MM.1S (cell line): ENCODE measurements at regions not wholly inside any gene's neighbourhood (a gene's known extent, or its start where the extent isn't known, plus 50 kb on each side); places are given as distances from the start of the nearest gene placed in this dataset.

Source experiments
- DNase-seq: peaks from one replicate; pipeline ENCODE4 v3.0.0-alpha.2; 2015
- H2AFZ ChIP-seq: fragments of 300-600 bp; sonication (generic); 2 replicates; pipeline ENCODE4 v1.6.0; 2016; ENCODE audit warnings: antibody characterized with exemption, low read length
- H3F3A ChIP-seq: fragments of 300-600 bp; sonication (generic); 2 replicates; pipeline ENCODE4 v1.6.1; 2016; ENCODE audit warnings: mild to moderate bottlenecking, antibody characterized with exemption, low read length, moderate library complexity, mixed read lengths; ENCODE audit not compliant: insufficient read depth
- H3K27ac ChIP-seq: fragments of 300-600 bp; sonication (generic); 2 replicates; pipeline ENCODE4 v1.5.1; 2016; ENCODE audit warnings: mild to moderate bottlenecking, low read length
- H3K27me3 ChIP-seq: fragments of 300-600 bp; sonication (generic); replicated peaks from 2 replicates; pipeline ENCODE4 v1.6.0; 2016; ENCODE audit warnings: low read length; ENCODE audit not compliant: insufficient read depth
- H3K36me3 ChIP-seq: fragments of 300-600 bp; sonication (generic); replicated peaks from 2 replicates; pipeline ENCODE4 v1.6.1; 2016; ENCODE audit warnings: mild to moderate bottlenecking, low read length, mixed read lengths; ENCODE audit not compliant: insufficient read depth
- H3K4me1 ChIP-seq: fragments of 300-600 bp; sonication (generic); 2 replicates; pipeline ENCODE4 v1.6.1; 2016; ENCODE audit warnings: low read length, mixed read lengths
- H3K4me2 ChIP-seq: fragments of 300-600 bp; sonication (generic); 2 replicates; pipeline ENCODE4 v1.6.0; 2016; ENCODE audit warnings: low read depth, low read length
- H3K4me3 ChIP-seq: fragments of 300-600 bp; sonication (generic); 2 replicates; pipeline ENCODE4 v1.5.1; 2016; ENCODE audit warnings: low read length, mixed read lengths
- H3K79me2 ChIP-seq: fragments of 300-600 bp; sonication (generic); 2 replicates; pipeline ENCODE4 v1.6.1; 2016; ENCODE audit warnings: mixed run types, low read length, mixed read lengths
- H3K9ac ChIP-seq: fragments of 300-600 bp; sonication (generic); 2 replicates; pipeline ENCODE4 v1.6.1; 2016; ENCODE audit warnings: low read length, mixed read lengths
- H3K9me2 ChIP-seq: fragments of 300-600 bp; sonication (generic); replicated peaks from 2 replicates; pipeline ENCODE4 v1.6.1; 2016; ENCODE audit warnings: mild to moderate bottlenecking, low read length, mixed read lengths; ENCODE audit not compliant: insufficient read depth
- H3K9me3 ChIP-seq: fragments of 300-600 bp; sonication (generic); replicated peaks from 2 replicates; pipeline ENCODE4 v1.6.1; 2016; ENCODE audit warnings: mild to moderate bottlenecking, low read length, mixed read lengths; ENCODE audit not compliant: insufficient read depth
- H4K20me1 ChIP-seq: fragments of 300-600 bp; sonication (generic); 2 replicates; pipeline ENCODE4 v1.6.1; 2016; ENCODE audit warnings: mild to moderate bottlenecking, low read length, moderate library complexity, mixed read lengths; ENCODE audit not compliant: insufficient read depth
- CTCF ChIP-seq: fragments of 300-600 bp; sonication (generic); IDR thresholded peaks from 2 replicates; pipeline ENCODE4 v1.5.1; 2016; ENCODE audit warnings: antibody characterized with exemption, low read length, mixed read lengths
- EZH2 ChIP-seq: fragments of 300-600 bp; sonication (generic); optimal IDR thresholded peaks from 2 replicates; pipeline ENCODE3; 2017; ENCODE audit warnings: low read depth, mild to moderate bottlenecking, antibody characterized with exemption, low read length, mixed read lengths
- EZH2phosphoT487 ChIP-seq: fragments of 300-600 bp; sonication (generic); IDR thresholded peaks from 2 replicates; pipeline ENCODE4 v1.6.1; 2018; ENCODE audit warnings: antibody characterized with exemption, low read length

- Histone ChIP-seq H3K36me3 (no peaks in the 10 kb centered on the region), H3K27me3 (no peaks in the 10 kb centered on the region), H3K27ac (no peak overlapping the region), H3K9me2 (no peaks in the 10 kb centered on the region), H3F3A (no peaks in the 10 kb centered on the region), H3K4me1 (no peaks in the 10 kb centered on the region), H3K4me3 (no peak overlapping the region), H3K9ac (no peak overlapping the region), H3K79me2 (no peaks in the 10 kb centered on the region), H2AFZ (no peak overlapping the region), H3K4me2 (no peak overlapping the region), H3K9me3 (no peaks in the 10 kb centered on the region), H4K20me1 (no peaks in the 10 kb centered on the region)
- no peak for DNase-seq
- no peak for TF ChIP-seq EZH2phosphoT487
- no peak for TF ChIP-seq CTCF
- TF ChIP-seq EZH2: no peak
Measured at GRCh38 chr9:86655147-86655546, 292.2 kb downstream of the GAS1 start.

GRCh38 chr9:86653466-86653865 is 293.8 kb downstream of the GAS1 start:
- TF ChIP-seq EZH2: no peak
- no peak for TF ChIP-seq EZH2phosphoT487
- no peak for TF ChIP-seq CTCF
- no peak overlapping the region for H3K9ac ChIP-seq
- no peaks in the 10 kb centered on the region for H3K9me2 ChIP-seq
- H4K20me1 ChIP-seq: no peaks in the 10 kb centered on the region
- H3K9me3 ChIP-seq: no peaks in the 10 kb centered on the region
- H3K4me2 ChIP-seq: no peak overlapping the region
- H3F3A ChIP-seq: no peaks in the 10 kb centered on the region
- no peak overlapping the region for H2AFZ ChIP-seq
- no peak overlapping the region for H3K4me3 ChIP-seq
- no peak overlapping the region for H3K27ac ChIP-seq
- no peak for DNase-seq
- no peaks in the 10 kb centered on the region for H3K36me3 ChIP-seq
- no peaks in the 10 kb centered on the region for H3K79me2 ChIP-seq
- H3K4me1 ChIP-seq: no peaks in the 10 kb centered on the region
- H3K27me3 ChIP-seq: no peaks in the 10 kb centered on the region

DNA sequence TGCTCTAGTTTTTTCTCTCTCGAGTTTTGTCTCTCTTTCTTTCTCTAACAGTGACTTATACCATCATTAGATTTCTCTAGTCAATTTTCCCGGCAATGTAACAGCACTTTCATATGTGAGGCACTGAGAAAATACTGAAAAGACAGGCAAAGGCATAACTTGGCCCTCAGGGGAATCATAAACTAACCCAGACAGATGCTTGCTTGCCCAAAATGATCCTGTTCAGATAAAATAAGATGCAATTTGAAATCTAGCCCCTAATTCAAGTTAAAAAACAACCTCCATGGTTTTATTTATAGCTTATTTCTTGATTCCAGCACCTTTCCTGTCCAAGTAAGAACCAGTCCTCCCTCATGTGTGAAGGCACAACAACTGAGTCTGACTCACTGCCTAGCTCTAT is 294.6 kb downstream of the GAS1 start:
- Histone ChIP-seq H3K4me3 (no peak overlapping the region), H3K27ac (no peak overlapping the region), H3K4me2 (no peak overlapping the region), H4K20me1 (no peaks in the 10 kb centered on the region), H2AFZ (no peak overlapping the region), H3K4me1 (no peaks in the 10 kb centered on the region), H3F3A (no peaks in the 10 kb centered on the region), H3K9me2 (no peaks in the 10 kb centered on the region), H3K79me2 (no peaks in the 10 kb centered on the region), H3K9me3 (no peaks in the 10 kb centered on the region), H3K36me3 (no peaks in the 10 kb centered on the region), H3K27me3 (no peaks in the 10 kb centered on the region), H3K9ac (no peak overlapping the region)
- TF ChIP-seq CTCF (no peak), EZH2 (no peak), EZH2phosphoT487 (no peak)
- DNase-seq: no peak

DNA sequence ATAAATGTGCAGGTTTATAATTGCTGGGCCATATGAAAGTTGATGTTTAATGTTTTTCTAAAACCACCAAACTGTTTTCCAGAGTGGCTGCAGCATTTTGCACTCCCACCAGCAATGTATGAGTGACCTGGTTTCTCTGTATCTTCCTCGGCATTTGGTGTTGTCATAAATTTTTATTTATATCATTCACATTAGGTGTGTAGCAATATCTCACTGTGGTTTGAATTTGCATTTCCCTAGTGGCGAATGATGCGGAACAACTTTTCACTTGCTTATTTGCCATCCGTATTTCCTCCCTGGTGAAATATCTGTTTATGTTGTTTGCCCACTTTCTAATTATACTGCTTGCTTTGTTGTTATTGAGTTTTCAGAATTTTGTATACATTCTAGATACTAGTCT is 295.7 kb upstream of the TUT7 start:
- no peaks in the 10 kb centered on the region for H3K36me3 ChIP-seq

More for the DNA sequence above, 295.7 kb upstream of the TUT7 start:
- no peak for DNase-seq
- Histone ChIP-seq H3K4me3 (no peak overlapping the region), H3K27ac (no peak overlapping the region), H3K4me2 (no peak overlapping the region), H3K27me3 (no peaks in the 10 kb centered on the region), H3K9ac (no peak overlapping the region), H3F3A (no peaks in the 10 kb centered on the region), H3K9me2 (no peaks in the 10 kb centered on the region), H3K79me2 (no peaks in the 10 kb centered on the region), H4K20me1 (no peaks in the 10 kb centered on the region), H2AFZ (no peak overlapping the region), H3K9me3 (no peaks in the 10 kb centered on the region), H3K4me1 (no peaks in the 10 kb centered on the region)
- TF ChIP-seq EZH2phosphoT487 (no peak), EZH2 (no peak), CTCF (no peak)
